GM21529 (cell line): ENCODE measurements at regions not wholly inside any gene's neighbourhood (a gene's known extent, or its start where the extent isn't known, plus 50 kb on each side); places are given as distances from the start of the nearest gene placed in this dataset.

Experiments used
- ATAC-seq: cut with Tn5 transposase; IDR thresholded peaks from one replicate; pipeline ENCODE4 v1.9.1; 2021; ENCODE audit not compliant: unreplicated experiment

GRCh38 chr7:127447326-127447945, 54.9 kb upstream of the ZNF800 start:
- peak; percentile 100 for ATAC-seq

- ATAC-seq = no peak
Measured at GRCh38 chr7:127446842-127447241, 54.3 kb upstream of the ZNF800 start.
